Nephron progenitor cell (in vitro differentiated cells): ENCODE measurements at regions not wholly inside any gene's neighbourhood (a gene's known extent, or its start where the extent isn't known, plus 50 kb on each side); places are given as distances from the start of the nearest gene placed in this dataset.

ENCODE experiments used
- DNase-seq: peaks from one replicate; pipeline ENCODE4 v3.0.0; 2021
- H3K27ac Mint-ChIP-seq: 2 replicates; pipeline ENCODE4 v1.8.0; 2021; ENCODE audit warnings: mild to moderate bottlenecking, moderate library complexity, mixed read lengths
- H3K27me3 Mint-ChIP-seq: 2 replicates; pipeline ENCODE4 v1.8.0; 2021; ENCODE audit warnings: mild to moderate bottlenecking, low read depth, mixed read lengths; ENCODE audit not compliant: poor library complexity
- H3K36me3 Mint-ChIP-seq: 2 replicates; pipeline ENCODE4 v1.8.0; 2021; ENCODE audit warnings: low read depth, mixed read lengths
- H3K4me1 Mint-ChIP-seq: 2 replicates; pipeline ENCODE4 v1.8.0; 2021; ENCODE audit warnings: mixed read lengths
- H3K4me3 Mint-ChIP-seq: 2 replicates; pipeline ENCODE4 v1.8.0; 2021; ENCODE audit warnings: mild to moderate bottlenecking, moderate library complexity, mixed read lengths
- H3K9me3 Mint-ChIP-seq: 2 replicates; pipeline ENCODE4 v1.8.0; 2021; ENCODE audit warnings: mild to moderate bottlenecking, moderate library complexity, mixed read lengths
- CTCF ChIP-seq: fragments of 200-600 bp; sonication (generic); IDR thresholded peaks from 2 replicates; pipeline ENCODE4 v1.5.0; 2021; ENCODE audit warnings: antibody characterized with exemption

GRCh38 chr6:74834967-74835366, 370.9 kb downstream of the COL12A1 start:
- DNase-seq, result no peak
- no peaks in the 10 kb centered on the region for H3K4me1 Mint-ChIP-seq
- TF ChIP-seq CTCF, result no peak
- H3K36me3 Mint-ChIP-seq, result no peaks in the 10 kb centered on the region
- no peak overlapping the region for H3K27ac Mint-ChIP-seq
- H3K9me3 Mint-ChIP-seq, result peaks cover 7% of the 10 kb centered on the region
- no peaks in the 10 kb centered on the region for H3K27me3 Mint-ChIP-seq
- no peak overlapping the region for H3K4me3 Mint-ChIP-seq

DNA sequence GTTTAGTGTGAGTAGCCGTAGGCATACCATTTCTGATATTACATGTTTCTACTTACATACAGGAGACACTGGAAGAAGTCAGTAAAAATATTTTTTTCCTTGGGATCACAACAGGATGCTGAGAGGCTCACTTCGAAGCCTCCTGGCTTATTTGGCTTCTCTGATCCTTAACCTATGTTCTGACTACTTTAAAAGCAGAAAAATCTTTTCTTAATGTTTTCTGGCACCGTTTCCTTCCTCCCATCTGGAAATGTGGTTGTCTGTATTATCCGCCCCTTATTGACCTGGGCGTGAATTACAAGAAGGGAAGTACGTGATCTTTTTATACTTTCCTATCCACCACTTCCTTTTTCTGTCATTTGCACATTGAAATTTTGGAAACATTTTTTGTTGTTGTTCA, 379.6 kb downstream of the COL12A1 start:
- no peak overlapping the region for H3K27ac Mint-ChIP-seq

GRCh38 chr6:74814440-74814839, 391.4 kb downstream of the COL12A1 start:
- no peak overlapping the region for H3K27ac Mint-ChIP-seq
- H3K36me3 Mint-ChIP-seq, result peaks cover 8% of the 10 kb centered on the region
- no peak overlapping the region for H3K4me3 Mint-ChIP-seq
- TF ChIP-seq CTCF, result no peak
- H3K9me3 Mint-ChIP-seq, result peaks cover 28% of the 10 kb centered on the region
- no peaks in the 10 kb centered on the region for H3K27me3 Mint-ChIP-seq
- DNase-seq, result no peak
- H3K4me1 Mint-ChIP-seq, result no peaks in the 10 kb centered on the region

More for the DNA sequence above, 379.6 kb downstream of the COL12A1 start:
- no peak overlapping the region for H3K4me3 Mint-ChIP-seq
- peaks cover 9% of the 10 kb centered on the region for H3K9me3 Mint-ChIP-seq
- no peaks in the 10 kb centered on the region for H3K4me1 Mint-ChIP-seq
- no peak for DNase-seq
- no peaks in the 10 kb centered on the region for H3K36me3 Mint-ChIP-seq
- H3K27me3 Mint-ChIP-seq, result peaks cover 3% of the 10 kb centered on the region
- TF ChIP-seq CTCF, result no peak

DNA sequence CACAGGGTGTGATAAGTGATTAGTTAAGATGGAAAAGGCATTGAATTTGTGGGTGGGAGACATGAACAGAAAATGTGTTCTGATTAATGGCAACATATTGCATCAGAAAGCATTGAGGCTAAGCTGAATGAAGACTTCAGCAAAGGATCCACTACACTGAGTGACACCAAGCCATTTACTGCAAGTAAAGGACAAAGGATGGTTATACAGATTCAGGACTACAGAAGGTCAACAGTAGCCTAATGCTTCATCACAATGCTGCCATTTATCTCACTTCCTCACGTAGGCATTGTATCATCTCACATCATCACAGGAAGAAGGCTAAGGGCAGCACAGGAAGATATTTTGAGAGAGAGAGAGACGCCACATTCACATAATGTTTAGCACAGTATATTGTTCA, 398.2 kb downstream of the COL12A1 start:
- no peaks in the 10 kb centered on the region for H3K27me3 Mint-ChIP-seq
- no peak for DNase-seq
- H3K9me3 Mint-ChIP-seq, result no peaks in the 10 kb centered on the region
- no peak overlapping the region for H3K27ac Mint-ChIP-seq
- no peaks in the 10 kb centered on the region for H3K4me1 Mint-ChIP-seq
- H3K4me3 Mint-ChIP-seq, result no peak overlapping the region
- no peaks in the 10 kb centered on the region for H3K36me3 Mint-ChIP-seq
- no peak for TF ChIP-seq CTCF

- Mint-ChIP-seq H3K27ac (peak overlapping the region; percentile 0), H3K27me3 (no peaks in the 10 kb centered on the region), H3K4me1 (no peaks in the 10 kb centered on the region), H3K4me3 (no peak overlapping the region), H3K9me3 (peaks cover 11% of the 10 kb centered on the region), H3K36me3 (no peaks in the 10 kb centered on the region)
- TF ChIP-seq CTCF, result no peak
- no peak for DNase-seq
Observed at GRCh38 chr6:74805916-74806696, 399.7 kb downstream of the COL12A1 start.

DNA sequence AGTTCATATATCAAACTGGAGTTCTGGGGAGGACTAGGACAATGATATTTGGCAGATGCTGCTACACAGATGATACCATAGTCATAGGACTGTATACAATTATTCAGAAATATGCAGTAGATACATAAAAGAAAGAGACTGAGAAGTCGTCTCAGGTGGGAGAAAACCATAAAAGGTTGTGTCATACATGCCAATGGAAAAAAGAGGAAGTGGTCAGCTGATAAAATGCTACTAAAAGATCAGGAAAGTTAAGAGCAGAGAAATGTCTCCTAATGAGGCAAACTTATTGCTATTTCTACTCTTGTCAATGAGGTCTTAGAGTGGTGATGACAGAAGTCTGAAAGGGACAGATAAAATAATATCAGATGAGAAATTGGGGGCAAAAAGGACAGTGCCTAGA, 407.6 kb downstream of the COL12A1 start:
- H3K27me3 Mint-ChIP-seq, result no peaks in the 10 kb centered on the region
- TF ChIP-seq CTCF, result no peak
- no peaks in the 10 kb centered on the region for H3K36me3 Mint-ChIP-seq
- DNase-seq, result no peak
- H3K4me3 Mint-ChIP-seq, result no peak overlapping the region
- H3K4me1 Mint-ChIP-seq, result no peaks in the 10 kb centered on the region
- peaks cover 33% of the 10 kb centered on the region for H3K9me3 Mint-ChIP-seq
- H3K27ac Mint-ChIP-seq, result no peak overlapping the region
